OCI-LY3 (cell line): ENCODE measurements at regions not wholly inside any gene's neighbourhood (a gene's known extent, or its start where the extent isn't known, plus 50 kb on each side); places are given as distances from the start of the nearest gene placed in this dataset.

Source experiments
- EZH2phosphoT487 ChIP-seq: fragments of 200-600 bp; shearing (Covaris generic); IDR thresholded peaks from 2 replicates; pipeline ENCODE4 v1.6.1; 2018; ENCODE audit warnings: antibody characterized with exemption, mixed run types, low read depth
- TF ChIP-seq, protein P1 (sequence below): fragments of 200-600, 300-600 bp; sonication (generic); IDR thresholded peaks from 2 replicates; pipeline ENCODE4 v1.5.1; 2014; ENCODE audit warnings: antibody characterized with exemption, low read length, low read depth

DNA sequence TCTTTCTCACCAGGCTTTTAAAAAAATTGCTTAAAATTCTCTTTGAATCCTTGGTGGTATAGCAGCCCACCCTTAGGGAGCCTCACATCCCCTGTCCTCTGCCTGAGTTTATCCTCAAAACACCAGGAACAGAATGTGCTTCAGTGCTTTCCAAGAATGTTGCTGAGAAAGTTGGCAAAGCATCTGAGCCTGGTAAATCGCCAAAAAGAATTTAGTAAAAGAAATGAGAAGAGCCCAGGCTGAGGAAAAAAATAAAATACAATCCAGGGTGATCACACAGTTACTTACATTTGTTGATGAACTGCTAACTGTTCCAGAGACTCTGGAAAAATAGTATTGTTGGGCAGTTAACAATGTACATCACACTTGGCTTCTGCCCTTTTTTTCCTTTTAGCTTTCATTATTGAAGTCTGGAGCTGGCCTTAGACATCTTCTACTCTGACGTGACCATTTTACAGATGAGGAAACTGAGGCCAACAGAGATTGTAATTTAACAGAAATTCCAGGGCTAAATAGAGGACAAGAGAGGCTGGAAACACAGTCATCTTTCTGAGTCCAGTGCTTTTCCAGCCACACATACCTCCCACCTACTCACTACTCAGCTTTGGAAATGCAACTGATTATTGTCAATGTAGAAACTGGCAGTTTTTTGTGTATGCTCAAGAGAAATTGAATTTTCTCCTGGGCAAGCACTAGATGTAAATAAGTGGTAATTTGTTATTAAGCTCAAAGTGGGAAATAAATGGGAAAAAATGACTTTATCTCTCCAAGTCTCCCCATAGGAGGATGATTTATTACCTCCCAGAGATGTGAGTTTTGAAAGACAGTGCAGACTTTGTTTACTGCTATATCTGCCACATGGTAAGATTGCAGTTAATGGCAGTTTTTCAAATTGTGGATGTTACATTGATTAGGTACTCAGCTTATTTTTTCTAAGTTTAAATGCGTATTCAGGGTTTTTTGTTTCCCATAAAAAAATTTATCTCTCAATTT lies 86.7 kb upstream of the ALDH1A1 start:
- TF ChIP-seq, protein P1, sequence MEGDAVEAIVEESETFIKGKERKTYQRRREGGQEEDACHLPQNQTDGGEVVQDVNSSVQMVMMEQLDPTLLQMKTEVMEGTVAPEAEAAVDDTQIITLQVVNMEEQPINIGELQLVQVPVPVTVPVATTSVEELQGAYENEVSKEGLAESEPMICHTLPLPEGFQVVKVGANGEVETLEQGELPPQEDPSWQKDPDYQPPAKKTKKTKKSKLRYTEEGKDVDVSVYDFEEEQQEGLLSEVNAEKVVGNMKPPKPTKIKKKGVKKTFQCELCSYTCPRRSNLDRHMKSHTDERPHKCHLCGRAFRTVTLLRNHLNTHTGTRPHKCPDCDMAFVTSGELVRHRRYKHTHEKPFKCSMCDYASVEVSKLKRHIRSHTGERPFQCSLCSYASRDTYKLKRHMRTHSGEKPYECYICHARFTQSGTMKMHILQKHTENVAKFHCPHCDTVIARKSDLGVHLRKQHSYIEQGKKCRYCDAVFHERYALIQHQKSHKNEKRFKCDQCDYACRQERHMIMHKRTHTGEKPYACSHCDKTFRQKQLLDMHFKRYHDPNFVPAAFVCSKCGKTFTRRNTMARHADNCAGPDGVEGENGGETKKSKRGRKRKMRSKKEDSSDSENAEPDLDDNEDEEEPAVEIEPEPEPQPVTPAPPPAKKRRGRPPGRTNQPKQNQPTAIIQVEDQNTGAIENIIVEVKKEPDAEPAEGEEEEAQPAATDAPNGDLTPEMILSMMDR, result no peak
- no peak for TF ChIP-seq EZH2phosphoT487
